LNCAP (cell line): ENCODE measurements at regions not wholly inside any gene's neighbourhood (a gene's known extent, or its start where the extent isn't known, plus 50 kb on each side); places are given as distances from the start of the nearest gene placed in this dataset.

ENCODE experiments used
- TF ChIP-seq, protein P1 (sequence below): fragments of 450-650 bp; IDR thresholded peaks from 2 replicates; pipeline ENCODE4 v1.5.1; 2017; ENCODE audit warnings: mild to moderate bottlenecking

DNA sequence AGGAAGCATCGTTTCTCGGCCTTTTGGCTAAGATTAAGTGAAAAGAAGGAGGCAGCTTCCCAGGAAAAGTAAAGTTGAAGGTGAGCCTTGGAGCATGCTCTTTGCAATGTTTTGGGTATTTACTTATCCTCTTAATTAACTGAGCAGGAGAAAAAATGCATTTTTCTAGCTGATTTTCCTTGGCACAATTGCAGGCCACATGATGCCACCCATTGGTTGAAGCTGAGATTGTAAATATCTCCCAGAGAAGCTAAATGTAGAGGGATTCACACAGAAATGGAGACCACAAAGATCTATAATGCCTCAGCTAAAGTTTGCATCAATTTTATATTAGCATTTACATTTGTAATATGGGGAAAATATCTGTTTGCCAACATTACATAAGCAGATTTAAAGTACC lies 294.1 kb downstream of the KCNS3 start:
- TF ChIP-seq, protein P1, sequence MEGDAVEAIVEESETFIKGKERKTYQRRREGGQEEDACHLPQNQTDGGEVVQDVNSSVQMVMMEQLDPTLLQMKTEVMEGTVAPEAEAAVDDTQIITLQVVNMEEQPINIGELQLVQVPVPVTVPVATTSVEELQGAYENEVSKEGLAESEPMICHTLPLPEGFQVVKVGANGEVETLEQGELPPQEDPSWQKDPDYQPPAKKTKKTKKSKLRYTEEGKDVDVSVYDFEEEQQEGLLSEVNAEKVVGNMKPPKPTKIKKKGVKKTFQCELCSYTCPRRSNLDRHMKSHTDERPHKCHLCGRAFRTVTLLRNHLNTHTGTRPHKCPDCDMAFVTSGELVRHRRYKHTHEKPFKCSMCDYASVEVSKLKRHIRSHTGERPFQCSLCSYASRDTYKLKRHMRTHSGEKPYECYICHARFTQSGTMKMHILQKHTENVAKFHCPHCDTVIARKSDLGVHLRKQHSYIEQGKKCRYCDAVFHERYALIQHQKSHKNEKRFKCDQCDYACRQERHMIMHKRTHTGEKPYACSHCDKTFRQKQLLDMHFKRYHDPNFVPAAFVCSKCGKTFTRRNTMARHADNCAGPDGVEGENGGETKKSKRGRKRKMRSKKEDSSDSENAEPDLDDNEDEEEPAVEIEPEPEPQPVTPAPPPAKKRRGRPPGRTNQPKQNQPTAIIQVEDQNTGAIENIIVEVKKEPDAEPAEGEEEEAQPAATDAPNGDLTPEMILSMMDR = no peak

DNA sequence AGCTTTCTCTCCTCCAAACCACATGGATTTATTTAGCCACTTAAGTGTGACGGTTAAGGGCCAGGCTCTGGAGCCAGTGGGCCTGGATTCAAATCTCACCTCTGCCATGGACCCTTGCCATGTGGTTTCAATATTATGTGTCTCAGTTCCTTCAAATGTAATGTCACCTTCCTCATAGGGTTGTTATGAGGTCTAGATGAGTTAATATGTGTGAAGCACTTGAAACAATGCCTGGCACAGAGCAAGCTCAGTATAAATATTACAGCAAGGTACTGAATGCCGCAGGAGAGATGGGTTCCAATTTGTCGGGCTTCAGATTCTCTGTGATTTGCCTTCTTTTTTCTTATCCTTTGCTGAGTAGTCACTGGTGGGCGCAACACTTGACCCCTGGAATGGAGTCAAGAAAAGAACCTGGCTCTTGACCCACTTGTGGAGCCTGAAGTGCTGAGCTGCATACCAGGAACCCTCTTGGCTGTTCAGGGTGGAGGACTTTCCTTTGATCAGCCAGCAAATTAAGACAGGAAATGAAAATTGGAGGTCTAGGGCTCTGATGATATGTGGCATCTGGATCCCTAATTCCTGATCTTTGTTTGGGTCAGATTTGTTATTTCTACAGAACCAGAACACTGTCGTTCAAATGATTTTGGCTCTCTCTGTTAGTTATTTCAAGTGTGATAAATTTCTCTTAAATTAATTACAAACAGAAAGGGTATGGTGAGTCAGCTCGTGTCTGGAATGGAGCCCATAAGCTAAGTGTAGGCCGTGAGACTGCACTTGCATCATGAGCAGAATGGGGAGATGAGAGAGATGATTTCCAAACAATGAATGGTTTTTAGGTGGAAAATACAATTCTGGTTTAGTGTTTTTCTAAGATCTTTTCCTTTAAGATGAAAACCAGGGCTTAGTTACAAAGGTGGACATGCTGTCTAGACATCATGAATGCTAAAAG lies 293.0 kb downstream of the KCNS3 start:
- TF ChIP-seq, protein P1 = no peak

DNA sequence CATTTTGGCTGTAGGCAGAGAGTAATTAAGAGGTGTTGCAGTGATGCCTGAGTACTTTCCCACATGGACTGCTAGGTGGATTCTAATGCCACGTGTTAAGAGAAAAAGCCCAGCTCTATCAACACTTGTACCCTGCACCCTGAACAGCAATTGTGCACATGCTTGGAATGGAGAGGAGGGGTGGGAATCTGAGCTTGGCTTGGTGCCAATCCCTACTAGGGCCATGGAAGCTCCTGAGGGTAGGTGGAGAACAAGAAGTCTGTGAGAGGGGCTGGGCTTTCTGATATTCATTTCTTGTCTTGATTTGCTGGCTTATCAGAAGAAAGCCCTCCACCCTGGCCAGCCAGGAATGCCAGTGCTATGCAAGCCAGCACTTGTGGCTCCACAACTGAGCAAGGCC lies 292.2 kb downstream of the KCNS3 start:
- TF ChIP-seq, protein P1 = no peak

GRCh38 chr2:18169893-18170175 lies 291.4 kb downstream of the KCNS3 start:
- TF ChIP-seq, protein P1 = no peak

- TF ChIP-seq, protein P1 = no peak
Measured at GRCh38 chr2:18169121-18169892, 290.8 kb downstream of the KCNS3 start.

- TF ChIP-seq, protein P1 = no peak
Measured at GRCh38 chr2:18167871-18168270, 289.4 kb downstream of the KCNS3 start.

GRCh38 chr2:18161681-18162080 lies 283.2 kb downstream of the KCNS3 start:
- TF ChIP-seq, protein P1 = no peak
